SK-N-SH (cell line): ENCODE measurements at regions not wholly inside any gene's neighbourhood (a gene's known extent, or its start where the extent isn't known, plus 50 kb on each side); places are given as distances from the start of the nearest gene placed in this dataset.

Experiments used
- CTCF ChIA-PET: fragments of 300-600, 350-600 bp; formaldehyde crosslinking; extraction: SDS; loops from one replicate; lab custom pipeline; 2021; lab: Yijun Ruan, JAX
- POLR2A ChIA-PET: fragments of 350-600 bp; sonication (Branson Sonifier 250); formaldehyde crosslinking; extraction: SDS; loops from one replicate; lab custom pipeline; 2020; ENCODE audit warnings: antibody characterized with exemption, inconsistent platforms; lab: Yijun Ruan, JAX
- DNase-seq: peaks from one replicate; pipeline ENCODE4 v3.0.0; 2012
- H2AFZ ChIP-seq: fragments of 200-600 bp; sonication (generic); 2 replicates; pipeline ENCODE4 v1.8.1; 2016; ENCODE audit warnings: antibody characterized with exemption, mild to moderate bottlenecking, low read depth
- H3F3A ChIP-seq: fragments of 200-600 bp; sonication (generic); replicated peaks from 2 replicates; pipeline ENCODE3; 2016; ENCODE audit warnings: antibody characterized with exemption, mild to moderate bottlenecking; ENCODE audit not compliant: insufficient read depth
- H3K27ac ChIP-seq, 2 experiments: fragments of 200-500 bp in 1 of 2; fragments of 200-600 bp in 1 of 2; sonication (Bioruptor generic) in 1 of 2; sonication (generic), shearing (Covaris generic) in 1 of 2; 2 replicates each; pipeline versions ENCODE4 v1.5.1 to v1.6.1; 2014 to 2016; ENCODE audit warnings: low read depth in 2 of 2, inconsistent platforms in 1 of 2, low read length in 1 of 2, mild to moderate bottlenecking in 1 of 2, mixed read lengths in 1 of 2
- H3K27me3 ChIP-seq: fragments of 200-600 bp; sonication (generic), shearing (Covaris generic); 2 replicates; pipeline ENCODE4 v1.6.1; 2016; ENCODE audit warnings: mixed run types; ENCODE audit not compliant: insufficient read depth
- H3K36me3 ChIP-seq, 2 experiments: fragments of 200-500 bp in 1 of 2; fragments of 200-600 bp in 1 of 2; sonication (Bioruptor generic) in 1 of 2; sonication (generic) in 1 of 2; replicated peaks in 1 of 2; 2 replicates each; pipeline versions ENCODE3 to v1.5.1; 2014 to 2016; ENCODE audit warnings: low read length in 1 of 2, mild to moderate bottlenecking in 1 of 2; ENCODE audit not compliant: insufficient read depth in 2 of 2, control insufficient read depth in 1 of 2
- H3K4me1 ChIP-seq, 2 experiments: fragments of 200-500 bp in 1 of 2; fragments of 200-600 bp in 1 of 2; sonication (Bioruptor generic) in 1 of 2; sonication (generic), shearing (Covaris generic) in 1 of 2; 2 replicates each; pipeline versions ENCODE4 v1.5.1 to v1.6.1; 2014 to 2016; ENCODE audit warnings: low read depth in 1 of 2, low read length in 1 of 2, mixed run types in 1 of 2; ENCODE audit not compliant: insufficient read depth in 2 of 2, control insufficient read depth in 1 of 2
- H3K4me2 ChIP-seq: fragments of 200-600 bp; sonication (generic), shearing (Covaris generic); 2 replicates; pipeline ENCODE4 v1.6.1; 2017; ENCODE audit warnings: mixed run types
- H3K4me3 ChIP-seq, 2 experiments: fragments of 200-500 bp in 1 of 2; fragments of 200-600 bp in 1 of 2; sonication (Bioruptor generic) in 1 of 2; sonication (generic), shearing (Covaris generic) in 1 of 2; 2 replicates each; pipeline versions ENCODE4 v1.5.1 to v1.8.1; 2014 to 2016; ENCODE audit warnings: low read depth in 2 of 2, inconsistent platforms in 1 of 2, low read length in 1 of 2, mild to moderate bottlenecking in 1 of 2, mixed read lengths in 1 of 2, moderate library complexity in 1 of 2
- H3K79me2 ChIP-seq: fragments of 200-600 bp; sonication (generic); 2 replicates; pipeline ENCODE4 v1.8.1; 2017; ENCODE audit warnings: mild to moderate bottlenecking; ENCODE audit not compliant: insufficient read depth
- H3K9ac ChIP-seq: fragments of 200-600 bp; sonication (generic); 2 replicates; pipeline ENCODE4 v1.6.1; 2017; ENCODE audit warnings: mixed run types
- H3K9me2 ChIP-seq: fragments of 200-600 bp; sonication (generic); 2 replicates; pipeline ENCODE4 v1.6.1; 2017; ENCODE audit warnings: mixed run types
- H3K9me3 ChIP-seq: fragments of 200-600 bp; sonication (generic); 2 replicates; pipeline ENCODE4 v1.6.1; 2017; ENCODE audit warnings: mixed run types, mild to moderate bottlenecking, moderate library complexity
- H4K20me1 ChIP-seq: fragments of 200-600 bp; sonication (generic); 2 replicates; pipeline ENCODE4 v1.6.1; 2017; ENCODE audit warnings: mild to moderate bottlenecking, mixed run types; ENCODE audit not compliant: insufficient read depth
- CHD2 ChIP-seq: fragments of 150-350 bp; IDR thresholded peaks from 2 replicates; pipeline ENCODE4 v1.6.1; 2018; ENCODE audit warnings: low read length; ENCODE audit not compliant: partially characterized antibody
- ELF1 ChIP-seq: IDR thresholded peaks from 2 replicates; pipeline ENCODE4 v1.4.0; 2012
- FOSL2 ChIP-seq: IDR thresholded peaks from 2 replicates; pipeline ENCODE4 v1.4.0; 2012; ENCODE audit warnings: low read depth, mild to moderate bottlenecking, moderate library complexity, borderline replicate concordance
- FOXJ3 ChIP-seq: sonication (generic); formaldehyde crosslinking; IDR thresholded peaks from 2 replicates; pipeline ENCODE4 v1.5.1; 2020; ENCODE audit warnings: mild to moderate bottlenecking, missing genetic modification reagents
- GATA2 ChIP-seq: sonication (generic); formaldehyde crosslinking; IDR thresholded peaks from 2 replicates; pipeline ENCODE4 v1.5.0; 2020; ENCODE audit warnings: mild to moderate bottlenecking, missing genetic modification reagents
- IRF3 ChIP-seq: fragments of 150-350 bp; IDR thresholded peaks from 2 replicates; pipeline ENCODE4 v1.6.1; 2016; ENCODE audit warnings: mild to moderate bottlenecking, low read depth, low read length
- NFIC ChIP-seq: IDR thresholded peaks from 2 replicates; pipeline ENCODE4 v1.4.0; 2012; ENCODE audit warnings: borderline replicate concordance
- RXRA ChIP-seq: IDR thresholded peaks from 2 replicates; pipeline ENCODE4 v1.4.0; 2012; ENCODE audit warnings: low read depth, mild to moderate bottlenecking, borderline replicate concordance
- SIN3A ChIP-seq: IDR thresholded peaks from 2 replicates; pipeline ENCODE4 v1.6.1; 2012; ENCODE audit warnings: low read depth, mild to moderate bottlenecking, low read length, moderate library complexity, borderline replicate concordance
- TAF1 ChIP-seq: IDR thresholded peaks from 2 replicates; pipeline ENCODE4 v1.6.1; 2012; ENCODE audit warnings: low read depth, mild to moderate bottlenecking, low read length, moderate library complexity, borderline replicate concordance
- USF1 ChIP-seq: IDR thresholded peaks from 2 replicates; pipeline ENCODE4 v1.4.0; 2012; ENCODE audit warnings: low read depth, borderline replicate concordance
- WGBS: methylation state at CpG from one replicate; pipeline ENCODE4 v1.1.6; 2017; ENCODE audit warnings: low lambda C conversion rate; 5-methylcytosine and 5-hydroxymethylcytosine counted together

- H3K9ac ChIP-seq, result no peak overlapping the region
- ChIA-PET POLR2A (interaction anchor here (1.1 kb wide), 1 partner anchor 12 kb away, joined by 3 read pairs; no protein-coding TSS in a partner anchor), CTCF (interaction anchor here (1.7 kb wide), 1 partner anchor 797 kb away, joined by 3 read pairs; no protein-coding TSS in a partner anchor)
- no peaks in the 10 kb centered on the region for H4K20me1 ChIP-seq
- peaks cover 0 to under 1% of the 10 kb centered on the region in 2 experiments; a peak in 1 of 4 replicates for H3K4me1 ChIP-seq
- no peaks in the 10 kb centered on the region for H3K27me3 ChIP-seq
- no peaks in the 10 kb centered on the region for H3K9me2 ChIP-seq
- H3K4me2 ChIP-seq, result no peak overlapping the region
- no peak overlapping the region for H3K27ac ChIP-seq
- H3K36me3 ChIP-seq, result no peaks in the 10 kb centered on the region
- TF ChIP-seq IRF3, result no peak
- no peak for TF ChIP-seq CHD2
- TF ChIP-seq USF1, result no peak
- TF ChIP-seq TAF1, result no peak
- no peak for TF ChIP-seq FOSL2
- TF ChIP-seq NFIC, result no peak
- TF ChIP-seq RXRA, result no peak
- WGBS, result 75% methylated on average over 18 of the region's 18 CpGs
- H3F3A ChIP-seq, result no peaks in the 10 kb centered on the region
- no peak overlapping the region for H3K4me3 ChIP-seq
- no peak overlapping the region for H2AFZ ChIP-seq
- H3K9me3 ChIP-seq, result no peaks in the 10 kb centered on the region
- DNase-seq, result no peak
- H3K79me2 ChIP-seq, result no peaks in the 10 kb centered on the region
Measured at GRCh38 chr2:8223695-8224346, 458.0 kb upstream of the ID2 start.

DNA sequence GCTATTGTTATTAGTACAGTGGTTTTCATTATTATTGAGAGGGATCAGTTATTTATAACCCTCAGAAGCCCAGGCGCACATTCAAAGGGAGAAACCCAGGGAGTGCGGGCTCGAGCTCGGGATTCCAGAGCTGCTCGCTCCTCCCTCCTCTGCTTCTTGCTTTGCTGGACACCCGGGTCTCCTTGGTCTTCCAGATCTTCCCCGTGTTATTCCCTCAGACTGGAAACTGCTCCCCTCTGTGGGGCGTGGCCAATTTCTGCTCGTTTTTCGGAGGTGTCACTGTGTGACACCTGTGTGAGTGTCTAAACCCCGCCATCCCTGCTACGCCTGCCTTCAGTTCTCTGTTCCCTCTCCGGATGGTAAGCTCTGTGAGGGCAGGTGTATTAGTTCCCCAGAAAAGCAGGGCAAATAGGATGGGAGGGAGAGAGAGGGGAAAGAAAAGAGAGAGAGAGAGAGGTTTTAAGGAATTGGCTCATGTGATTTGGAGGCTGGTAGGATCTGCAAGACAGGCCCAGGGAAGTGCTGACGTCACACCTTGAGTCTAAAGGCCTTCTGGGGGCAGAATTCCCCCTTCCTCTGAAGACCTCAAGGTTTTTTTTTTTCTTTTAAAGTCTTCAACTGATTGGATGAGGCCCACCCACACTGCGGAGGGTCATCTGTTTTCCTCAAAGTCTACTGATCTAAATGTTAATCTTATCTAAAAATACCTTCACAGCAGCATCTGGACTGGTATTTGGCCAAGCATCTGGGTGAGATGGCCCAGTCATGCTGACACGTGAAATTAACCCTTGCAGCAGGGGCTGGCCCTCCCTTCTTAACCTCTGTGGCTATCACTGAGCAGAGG lies 457.3 kb upstream of the ID2 start:
- no peak for DNase-seq
- peaks cover 0 to 7% of the 10 kb centered on the region in 2 experiments; a peak in 3 of 4 replicates for H3K4me1 ChIP-seq
- no peak overlapping the region for H2AFZ ChIP-seq
- no peak overlapping the region for H3K27ac ChIP-seq
- H3K9ac ChIP-seq, result no peak overlapping the region
- no peak overlapping the region for H3K4me2 ChIP-seq
- ChIA-PET POLR2A (interaction anchor here (1.1 kb wide), 1 partner anchor 13 kb away, joined by 3 read pairs; no protein-coding TSS in a partner anchor), CTCF (no interaction called here)
- H3F3A ChIP-seq, result no peaks in the 10 kb centered on the region
- no peaks in the 10 kb centered on the region for H3K9me3 ChIP-seq
- TF ChIP-seq GATA2 (CRISPR knock-in tag), result no peak
- TF ChIP-seq FOXJ3 (CRISPR knock-in tag), result no peak
- TF ChIP-seq ELF1, result no peak
- TF ChIP-seq SIN3A, result no peak
- no peaks in the 10 kb centered on the region for H3K27me3 ChIP-seq
- H3K9me2 ChIP-seq, result no peaks in the 10 kb centered on the region
- no peaks in the 10 kb centered on the region for H3K79me2 ChIP-seq
- H4K20me1 ChIP-seq, result no peaks in the 10 kb centered on the region
- 61% methylated on average over 16 of the region's 16 CpGs for WGBS
- no peaks in the 10 kb centered on the region for H3K36me3 ChIP-seq
- no peak overlapping the region for H3K4me3 ChIP-seq
